HFF-Myc (cell line): ENCODE measurements at regions not wholly inside any gene's neighbourhood (a gene's known extent, or its start where the extent isn't known, plus 50 kb on each side); places are given as distances from the start of the nearest gene placed in this dataset.
A peak's percentile ranks its signal among the peaks of the same experiment; 100 is the strongest.

ENCODE experiments used
- DNase-seq: peaks from one replicate; pipeline ENCODE4 v3.0.0-alpha.2; 2011; ENCODE audit warnings: low read depth; ENCODE audit errors: extremely low read depth
- H3K4me3 ChIP-seq: replicated peaks from 2 replicates; pipeline ENCODE4 v1.5.1; 2011; ENCODE audit warnings: low read depth, mild to moderate bottlenecking, control low read depth, low read length
- TF ChIP-seq, protein P1 (sequence below): IDR thresholded peaks from 2 replicates; pipeline ENCODE4 v1.5.1; 2012; ENCODE audit warnings: mild to moderate bottlenecking, low read depth, low read length, control low read depth; ENCODE audit errors: missing control alignments

DNA sequence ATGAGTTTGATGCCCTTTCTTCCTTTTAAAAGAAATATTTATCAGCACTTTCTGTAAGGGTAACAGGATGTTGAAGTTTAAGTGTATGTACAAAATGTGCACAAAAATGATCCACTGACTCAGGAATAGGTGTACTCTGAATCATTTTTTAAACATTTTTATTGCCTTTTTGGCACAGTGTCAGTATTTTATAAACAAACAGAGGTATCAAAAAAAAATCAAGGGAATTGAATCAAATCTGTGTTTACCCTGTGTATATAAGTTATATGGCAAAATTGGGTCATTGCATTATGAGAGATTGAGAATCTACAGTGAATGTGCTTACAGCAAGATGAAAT lies 513.9 kb upstream of the NETO1 start:
- no peak overlapping the region for H3K4me3 ChIP-seq
- TF ChIP-seq, protein P1, sequence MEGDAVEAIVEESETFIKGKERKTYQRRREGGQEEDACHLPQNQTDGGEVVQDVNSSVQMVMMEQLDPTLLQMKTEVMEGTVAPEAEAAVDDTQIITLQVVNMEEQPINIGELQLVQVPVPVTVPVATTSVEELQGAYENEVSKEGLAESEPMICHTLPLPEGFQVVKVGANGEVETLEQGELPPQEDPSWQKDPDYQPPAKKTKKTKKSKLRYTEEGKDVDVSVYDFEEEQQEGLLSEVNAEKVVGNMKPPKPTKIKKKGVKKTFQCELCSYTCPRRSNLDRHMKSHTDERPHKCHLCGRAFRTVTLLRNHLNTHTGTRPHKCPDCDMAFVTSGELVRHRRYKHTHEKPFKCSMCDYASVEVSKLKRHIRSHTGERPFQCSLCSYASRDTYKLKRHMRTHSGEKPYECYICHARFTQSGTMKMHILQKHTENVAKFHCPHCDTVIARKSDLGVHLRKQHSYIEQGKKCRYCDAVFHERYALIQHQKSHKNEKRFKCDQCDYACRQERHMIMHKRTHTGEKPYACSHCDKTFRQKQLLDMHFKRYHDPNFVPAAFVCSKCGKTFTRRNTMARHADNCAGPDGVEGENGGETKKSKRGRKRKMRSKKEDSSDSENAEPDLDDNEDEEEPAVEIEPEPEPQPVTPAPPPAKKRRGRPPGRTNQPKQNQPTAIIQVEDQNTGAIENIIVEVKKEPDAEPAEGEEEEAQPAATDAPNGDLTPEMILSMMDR: no peak
- no peak for DNase-seq

GRCh38 chr18:73381016-73381698 lies 513.4 kb upstream of the NETO1 start:
- no peak overlapping the region for H3K4me3 ChIP-seq
- TF ChIP-seq, protein P1: no peak
- DNase-seq: no peak

DNA sequence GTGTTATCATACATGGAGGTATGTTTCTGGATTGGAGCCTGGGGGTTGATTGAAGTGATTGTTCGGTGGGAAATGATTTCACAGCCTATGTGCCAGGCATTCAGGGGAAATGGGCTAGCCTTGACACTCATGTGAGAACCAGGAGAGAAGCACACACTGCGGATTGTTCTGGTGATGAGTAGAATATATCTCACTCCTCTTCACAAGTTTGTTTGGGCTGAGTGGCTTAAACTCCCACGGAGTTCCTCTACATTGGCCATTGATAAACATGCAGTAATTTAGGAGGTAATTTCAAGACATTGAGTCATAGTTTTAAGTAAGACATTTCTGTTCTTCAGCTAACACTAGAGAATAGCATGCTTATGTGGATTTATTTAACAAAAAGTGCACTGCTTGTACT lies 498.9 kb upstream of the NETO1 start:
- DNase-seq: no peak
- TF ChIP-seq, protein P1: no peak
- no peak overlapping the region for H3K4me3 ChIP-seq

GRCh38 chr18:73365018-73365417 lies 497.2 kb upstream of the NETO1 start:
- H3K4me3 ChIP-seq: no peak overlapping the region
- peak; percentile 6 for DNase-seq
- TF ChIP-seq, protein P1: no peak

- no peak overlapping the region for H3K4me3 ChIP-seq
- TF ChIP-seq, protein P1: no peak
- no peak for DNase-seq
These were observed 487.3 kb upstream of the NETO1 start for GRCh38 chr18:73355121-73355520.

GRCh38 chr18:73352546-73352945 lies 484.8 kb upstream of the NETO1 start:
- no peak overlapping the region for H3K4me3 ChIP-seq
- TF ChIP-seq, protein P1: no peak
- no peak for DNase-seq
